HEK293T (cell line): ENCODE measurements at regions not wholly inside any gene's neighbourhood (a gene's known extent, or its start where the extent isn't known, plus 50 kb on each side); places are given as distances from the start of the nearest gene placed in this dataset.

Experiments
- CTCF ChIA-PET: fragments of 350-600 bp; formaldehyde crosslinking; extraction: SDS; loops from one replicate; lab custom pipeline; 2021; ENCODE audit warnings: antibody characterized with exemption, inconsistent platforms; lab: Yijun Ruan, JAX
- POLR2A ChIA-PET: fragments of 350-600 bp; formaldehyde crosslinking; extraction: SDS; loops from one replicate; lab custom pipeline; 2020; ENCODE audit warnings: antibody characterized with exemption, inconsistent platforms; lab: Yijun Ruan, JAX
- DNase-seq: peaks from one replicate; pipeline ENCODE4 v3.0.0; 2012; ENCODE audit warnings: mixed read lengths; ENCODE audit errors: extremely low spot score
- ARNT ChIP-seq: fragments of 450-650 bp; IDR thresholded peaks from 2 replicates; pipeline ENCODE4 v1.6.1; 2017; ENCODE audit warnings: mild to moderate bottlenecking
- BHLHE40 ChIP-seq: fragments of 450-650 bp; IDR thresholded peaks from 2 replicates; pipeline ENCODE4 v1.6.1; 2016; ENCODE audit warnings: mild to moderate bottlenecking, moderate library complexity, borderline replicate concordance
- CTBP1 ChIP-seq: fragments of 450-650 bp; IDR thresholded peaks from 2 replicates; pipeline ENCODE4 v1.6.1; 2016; ENCODE audit warnings: borderline replicate concordance
- ELF4 ChIP-seq: fragments of 450-650 bp; IDR thresholded peaks from 2 replicates; pipeline ENCODE4 v1.6.1; 2017; ENCODE audit warnings: antibody characterized with exemption
- FOXA1 ChIP-seq: fragments of 450-650 bp; IDR thresholded peaks from 2 replicates; pipeline ENCODE4 v1.6.1; 2016; ENCODE audit warnings: mild to moderate bottlenecking
- FOXK2 ChIP-seq: fragments of 450-650 bp; IDR thresholded peaks from 2 replicates; pipeline ENCODE4 v1.6.1; 2016; ENCODE audit warnings: mild to moderate bottlenecking
- FOXM1 ChIP-seq: fragments of 450-650 bp; IDR thresholded peaks from 2 replicates; pipeline ENCODE4 v1.6.1; 2017; ENCODE audit warnings: mild to moderate bottlenecking, borderline replicate concordance
- HDGF ChIP-seq: fragments of 450-650 bp; IDR thresholded peaks from 2 replicates; pipeline ENCODE4 v1.6.1; 2017; ENCODE audit warnings: antibody characterized with exemption, borderline replicate concordance
- L3MBTL2 ChIP-seq: fragments of 450-650 bp; conservative IDR thresholded peaks from 2 replicates; pipeline ENCODE4 v1.6.1; 2016; ENCODE audit warnings: mild to moderate bottlenecking
- LEF1 ChIP-seq: fragments of 450-650 bp; IDR thresholded peaks from 2 replicates; pipeline ENCODE4 v1.6.1; 2017; ENCODE audit warnings: mild to moderate bottlenecking, borderline replicate concordance
- NFRKB ChIP-seq: fragments of 450-650 bp; IDR thresholded peaks from 2 replicates; pipeline ENCODE4 v1.6.1; 2016; ENCODE audit warnings: mild to moderate bottlenecking, moderate library complexity
- PKNOX1 ChIP-seq: fragments of 450-650 bp; IDR thresholded peaks from 2 replicates; pipeline ENCODE4 v1.6.1; 2016
- SP1 ChIP-seq: fragments of 450-650 bp; IDR thresholded peaks from 2 replicates; pipeline ENCODE4 v1.6.1; 2017
- SUZ12 ChIP-seq: fragments of 450-650 bp; IDR thresholded peaks from 2 replicates; pipeline ENCODE4 v1.6.1; 2016; ENCODE audit warnings: mild to moderate bottlenecking
- TARDBP ChIP-seq: fragments of 450-650 bp; IDR thresholded peaks from 2 replicates; pipeline ENCODE4 v1.6.1; 2016
- ZNF384 ChIP-seq: fragments of 450-650 bp; IDR thresholded peaks from 2 replicates; pipeline ENCODE4 v1.6.1; 2016

- POLR2A ChIA-PET, result no interaction called here
- CTCF ChIA-PET, result no interaction called here
- TF ChIP-seq SUZ12 (no peak), HDGF (no peak), ARNT (no peak), FOXA1 (no peak), BHLHE40 (no peak), FOXM1 (no peak), ELF4 (no peak), LEF1 (no peak), TARDBP (no peak), FOXK2 (no peak), SP1 (no peak), PKNOX1 (no peak), L3MBTL2 (no peak), ZNF384 (no peak), CTBP1 (no peak), NFRKB (no peak)
- DNase-seq, result no peak
Observed at GRCh38 chr2:198639580-198639979, 818.2 kb downstream of the SATB2 start.

GRCh38 chr2:198638577-198638976 is 819.2 kb downstream of the SATB2 start:
- TF ChIP-seq L3MBTL2, result no peak
- no peak for TF ChIP-seq ELF4
- TF ChIP-seq CTBP1, result no peak
- TF ChIP-seq FOXM1, result no peak
- TF ChIP-seq SP1, result no peak
- no peak for TF ChIP-seq FOXA1
- TF ChIP-seq FOXK2, result no peak
- no peak for TF ChIP-seq ARNT
- no peak for TF ChIP-seq BHLHE40
- TF ChIP-seq SUZ12, result no peak
- no peak for TF ChIP-seq NFRKB
- no peak for TF ChIP-seq TARDBP
- no peak for TF ChIP-seq ZNF384
- no peak for TF ChIP-seq LEF1
- TF ChIP-seq HDGF, result no peak
- TF ChIP-seq PKNOX1, result no peak
- ChIA-PET CTCF (no interaction called here), POLR2A (no interaction called here)
- no peak for DNase-seq

- no peak for DNase-seq
- ChIA-PET POLR2A (no interaction called here), CTCF (no interaction called here)
- TF ChIP-seq HDGF, result no peak
- TF ChIP-seq NFRKB, result no peak
- no peak for TF ChIP-seq SP1
- TF ChIP-seq TARDBP, result no peak
- no peak for TF ChIP-seq BHLHE40
- no peak for TF ChIP-seq PKNOX1
- TF ChIP-seq CTBP1, result no peak
- TF ChIP-seq ARNT, result no peak
- TF ChIP-seq L3MBTL2, result no peak
- TF ChIP-seq SUZ12, result no peak
- no peak for TF ChIP-seq FOXM1
- no peak for TF ChIP-seq FOXA1
- no peak for TF ChIP-seq ZNF384
- TF ChIP-seq LEF1, result no peak
- TF ChIP-seq ELF4, result no peak
Observed at GRCh38 chr2:198630384-198630783, 826.0 kb downstream of the PLCL1 start.

GRCh38 chr2:198628596-198628995 is 824.2 kb downstream of the PLCL1 start:
- CTCF ChIA-PET, result no interaction called here
- DNase-seq, result no peak
- POLR2A ChIA-PET, result no interaction called here
- TF ChIP-seq FOXM1, result no peak
- TF ChIP-seq LEF1, result no peak
- TF ChIP-seq ZNF384, result no peak
- no peak for TF ChIP-seq TARDBP
- no peak for TF ChIP-seq ARNT
- no peak for TF ChIP-seq NFRKB
- no peak for TF ChIP-seq HDGF
- no peak for TF ChIP-seq L3MBTL2
- TF ChIP-seq SP1, result no peak
- TF ChIP-seq ELF4, result no peak
- no peak for TF ChIP-seq PKNOX1
- no peak for TF ChIP-seq FOXA1
- no peak for TF ChIP-seq SUZ12
- TF ChIP-seq BHLHE40, result no peak
- TF ChIP-seq CTBP1, result no peak
- TF ChIP-seq FOXK2, result no peak

GRCh38 chr2:198622986-198623730 is 818.8 kb downstream of the PLCL1 start:
- TF ChIP-seq FOXM1 (no peak), ZNF384 (no peak), FOXK2 (no peak), SUZ12 (no peak), PKNOX1 (no peak), TARDBP (no peak), L3MBTL2 (no peak), FOXA1 (no peak), LEF1 (no peak), ELF4 (no peak)
- ChIA-PET POLR2A (no interaction called here), CTCF (no interaction called here)
- DNase-seq, result no peak
